ENCODE measurements at regions not wholly inside any gene's neighbourhood (a gene's known extent, or its start where the extent isn't known, plus 50 kb on each side); places are given as distances from the start of the nearest gene placed in this dataset.
A peak's percentile ranks its signal among the peaks of the same experiment; 100 is the strongest.

DNA sequence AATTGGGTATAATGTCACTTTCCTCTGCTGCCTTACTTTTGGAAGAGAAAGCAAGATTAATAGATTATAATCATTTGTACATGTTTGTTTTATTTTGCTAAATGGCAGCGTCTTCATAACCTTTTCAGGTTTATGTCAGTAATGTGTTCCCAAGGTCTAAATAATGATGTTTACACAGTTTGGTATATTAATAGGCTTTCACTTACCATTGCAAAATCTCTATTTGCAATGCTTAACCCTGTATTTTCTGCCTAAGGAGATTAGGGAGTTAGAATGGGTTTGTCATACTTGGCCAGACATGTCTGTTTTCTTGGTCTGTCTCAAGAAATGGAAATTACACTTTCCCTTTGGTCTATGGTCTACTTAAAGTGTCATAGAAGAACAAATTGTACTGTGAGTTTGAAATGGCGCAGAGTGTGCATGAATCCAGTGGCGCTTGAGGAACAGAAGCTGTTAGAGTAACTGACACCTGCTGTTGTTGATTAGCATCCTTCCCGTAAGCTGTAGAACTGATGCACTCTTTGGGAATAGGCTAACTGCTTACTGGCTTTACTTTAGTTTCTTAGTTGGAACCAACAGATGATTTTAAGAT, 261.1 kb downstream of the SAMD5 start:
- no peak overlapping the region for H3K27ac ChIP-seq (ENCODE audit: low read depth, low read length)
- no peak overlapping the region for H2AFZ ChIP-seq (ENCODE audit: low read length)
- no peak for TF ChIP-seq CTCF (IDR thresholded peaks at IDR 0.05; ENCODE audit: extremely low read depth, low read depth, low read length)
- no peak for DNase-seq (ENCODE audit: insufficient read length, low spot score, missing footprints)
- no peaks in the 10 kb centered on the region for H3K9me3 ChIP-seq (ENCODE audit: low read depth, low read length)
- no peak overlapping the region for H3K4me3 ChIP-seq (ENCODE audit: insufficient read depth, low read length)
- no peak overlapping the region for H3K4me2 ChIP-seq (ENCODE audit: insufficient read depth, low read length)
- no peaks in the 10 kb centered on the region for H4K20me1 ChIP-seq (ENCODE audit: insufficient read depth, low read length)
- H3K4me1 ChIP-seq (ENCODE audit: insufficient read depth, low read length), result no peaks in the 10 kb centered on the region
- H3K27me3 ChIP-seq (ENCODE audit: insufficient read depth, low read length), result no peaks in the 10 kb centered on the region
- no peaks in the 10 kb centered on the region for H3K79me2 ChIP-seq (ENCODE audit: insufficient read depth, low read length)
- no peaks in the 10 kb centered on the region for H3K36me3 ChIP-seq (ENCODE audit: insufficient read depth, low read length)

GRCh38 chr6:147770221-147770620, 261.7 kb downstream of the SAMD5 start:
- Histone ChIP-seq H2AFZ (ENCODE audit: low read length) (no peak overlapping the region), H3K36me3 (ENCODE audit: insufficient read depth, low read length) (no peaks in the 10 kb centered on the region), H3K4me3 (ENCODE audit: insufficient read depth, low read length) (no peak overlapping the region), H3K27ac (ENCODE audit: low read depth, low read length) (no peak overlapping the region), H3K4me2 (ENCODE audit: insufficient read depth, low read length) (no peak overlapping the region), H3K27me3 (ENCODE audit: insufficient read depth, low read length) (no peaks in the 10 kb centered on the region), H4K20me1 (ENCODE audit: insufficient read depth, low read length) (no peaks in the 10 kb centered on the region), H3K79me2 (ENCODE audit: insufficient read depth, low read length) (no peaks in the 10 kb centered on the region), H3K4me1 (ENCODE audit: insufficient read depth, low read length) (no peaks in the 10 kb centered on the region), H3K9me3 (ENCODE audit: low read depth, low read length) (no peaks in the 10 kb centered on the region)
- DNase-seq (ENCODE audit: insufficient read length, low spot score, missing footprints), result no peak
- TF ChIP-seq CTCF (IDR thresholded peaks at IDR 0.05; ENCODE audit: extremely low read depth, low read depth, low read length), result no peak

DNA sequence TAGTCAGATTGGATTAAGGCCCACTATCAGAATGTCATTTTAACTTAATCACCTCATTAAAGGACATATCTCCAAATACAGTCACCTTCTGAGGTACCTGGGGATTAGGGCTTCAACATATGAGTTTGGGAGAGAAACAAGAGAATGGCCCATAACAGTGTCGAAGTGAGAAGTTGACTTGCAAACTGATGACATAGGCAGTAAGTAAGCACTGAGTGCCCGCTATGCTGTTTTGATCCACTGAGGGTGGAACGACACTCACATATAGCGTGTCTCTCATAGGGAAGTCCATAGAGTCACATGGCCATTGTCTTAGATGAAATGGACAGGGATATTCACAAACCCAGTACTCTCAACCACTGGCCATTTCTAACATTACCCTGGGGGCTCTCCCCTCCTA, 264.2 kb downstream of the SAMD5 start:
- H3K4me1 ChIP-seq (ENCODE audit: insufficient read depth, low read length), result no peaks in the 10 kb centered on the region
- H3K4me2 ChIP-seq (ENCODE audit: insufficient read depth, low read length), result no peak overlapping the region
- no peak for TF ChIP-seq CTCF (IDR thresholded peaks at IDR 0.05; ENCODE audit: extremely low read depth, low read depth, low read length)
- H4K20me1 ChIP-seq (ENCODE audit: insufficient read depth, low read length), result no peaks in the 10 kb centered on the region
- no peak overlapping the region for H3K27ac ChIP-seq (ENCODE audit: low read depth, low read length)
- no peaks in the 10 kb centered on the region for H3K9me3 ChIP-seq (ENCODE audit: low read depth, low read length)
- no peaks in the 10 kb centered on the region for H3K79me2 ChIP-seq (ENCODE audit: insufficient read depth, low read length)
- no peak overlapping the region for H3K4me3 ChIP-seq (ENCODE audit: insufficient read depth, low read length)
- H3K27me3 ChIP-seq (ENCODE audit: insufficient read depth, low read length), result no peaks in the 10 kb centered on the region
- no peak for DNase-seq (ENCODE audit: insufficient read length, low spot score, missing footprints)
- H2AFZ ChIP-seq (ENCODE audit: low read length), result no peak overlapping the region
- H3K36me3 ChIP-seq (ENCODE audit: insufficient read depth, low read length), result no peaks in the 10 kb centered on the region

- Histone ChIP-seq H3K4me1 (ENCODE audit: insufficient read depth, low read length) (no peaks in the 10 kb centered on the region), H3K79me2 (ENCODE audit: insufficient read depth, low read length) (no peaks in the 10 kb centered on the region), H3K4me2 (ENCODE audit: insufficient read depth, low read length) (no peak overlapping the region), H4K20me1 (ENCODE audit: insufficient read depth, low read length) (no peaks in the 10 kb centered on the region), H2AFZ (ENCODE audit: low read length) (no peak overlapping the region), H3K27ac (ENCODE audit: low read depth, low read length) (no peak overlapping the region), H3K4me3 (ENCODE audit: insufficient read depth, low read length) (no peak overlapping the region), H3K27me3 (ENCODE audit: insufficient read depth, low read length) (no peaks in the 10 kb centered on the region), H3K9me3 (ENCODE audit: low read depth, low read length) (no peaks in the 10 kb centered on the region), H3K36me3 (ENCODE audit: insufficient read depth, low read length) (no peaks in the 10 kb centered on the region)
- no peak for DNase-seq (ENCODE audit: insufficient read length, low spot score, missing footprints)
- TF ChIP-seq CTCF (IDR thresholded peaks at IDR 0.05; ENCODE audit: extremely low read depth, low read depth, low read length), result peak; percentile 11
Measured at GRCh38 chr6:147774856-147775255, 266.4 kb downstream of the SAMD5 start.

All from osteoblast (primary cell).